Keratinocyte (primary cell): ENCODE measurements at regions not wholly inside any gene's neighbourhood (a gene's known extent, or its start where the extent isn't known, plus 50 kb on each side); places are given as distances from the start of the nearest gene placed in this dataset.

Source experiments
- DNase-seq: peaks from one replicate; pipeline ENCODE4 v3.0.0-alpha.2; 2011; ENCODE audit warnings: low read depth, missing footprints, low spot score
- FAIRE-seq: peaks from 2 replicates; lab custom pipeline; 2011; peaks lifted over from hg19 to GRCh38; lab: Jason Lieb, UNC
- H2AFZ ChIP-seq: 2 replicates; pipeline ENCODE4 v1.6.0; 2012; ENCODE audit warnings: low read length, control low read depth, inconsistent platforms; ENCODE audit not compliant: control insufficient read depth
- H3K27ac ChIP-seq: 2 replicates; pipeline ENCODE4 v1.5.1; 2011; ENCODE audit warnings: low read length; ENCODE audit not compliant: control insufficient read depth, insufficient read depth
- H3K27me3 ChIP-seq: 3 replicates; pipeline ENCODE4 v1.6.0; 2011; ENCODE audit warnings: low read length; ENCODE audit not compliant: control insufficient read depth, insufficient read depth; ENCODE audit errors: extremely low read depth
- H3K36me3 ChIP-seq, 2 experiments: 2 replicates in 1 of 2; 3 replicates in 1 of 2; pipeline ENCODE4 v1.5.1; 2011; ENCODE audit warnings: low read length in 2 of 2, mild to moderate bottlenecking in 1 of 2; ENCODE audit not compliant: control insufficient read depth in 2 of 2, insufficient read depth in 2 of 2; ENCODE audit errors: extremely low read depth in 1 of 2
- H3K4me1 ChIP-seq: 3 replicates; pipeline ENCODE4 v1.5.1; 2011; ENCODE audit warnings: low read length; ENCODE audit not compliant: control insufficient read depth, insufficient read depth; ENCODE audit errors: extremely low read depth
- H3K4me2 ChIP-seq: 3 replicates; pipeline ENCODE4 v1.6.0; 2011; ENCODE audit warnings: low read depth, low read length; ENCODE audit not compliant: control insufficient read depth, insufficient read depth; ENCODE audit errors: extremely low read depth
- H3K4me3 ChIP-seq, 3 experiments: fragments of 200-600 bp in 1 of 3; sonication (generic) in 1 of 3; 2 replicates in 2 of 3; 3 replicates in 1 of 3; pipeline ENCODE4 v1.5.1; 2011 to 2016; ENCODE audit warnings: low read length in 3 of 3, mild to moderate bottlenecking in 3 of 3, control low read depth in 2 of 3, inconsistent platforms in 1 of 3, low read depth in 1 of 3, mixed read lengths in 1 of 3, mixed run types in 1 of 3, moderate library complexity in 1 of 3; ENCODE audit not compliant: control insufficient read depth in 2 of 3, insufficient read depth in 2 of 3; ENCODE audit errors: extremely low read depth in 1 of 3
- H3K79me2 ChIP-seq: 2 replicates; pipeline ENCODE4 v1.6.0; 2012; ENCODE audit warnings: low read length; ENCODE audit not compliant: control insufficient read depth, insufficient read depth
- H3K9ac ChIP-seq: 3 replicates; pipeline ENCODE4 v1.6.0; 2011; ENCODE audit warnings: low read length; ENCODE audit not compliant: control insufficient read depth, insufficient read depth; ENCODE audit errors: extremely low read depth
- H3K9me1 ChIP-seq: 3 replicates; pipeline ENCODE4 v1.6.0; 2011; ENCODE audit warnings: low read length; ENCODE audit not compliant: control insufficient read depth, insufficient read depth; ENCODE audit errors: extremely low read depth
- H3K9me3 ChIP-seq: 2 replicates; pipeline ENCODE4 v1.5.1; 2012; ENCODE audit warnings: low read depth, low read length; ENCODE audit not compliant: control insufficient read depth
- H4K20me1 ChIP-seq: 3 replicates; pipeline ENCODE4 v1.6.0; 2011; ENCODE audit warnings: low read length; ENCODE audit not compliant: control insufficient read depth, insufficient read depth; ENCODE audit errors: extremely low read depth
- EZH2 ChIP-seq: IDR thresholded peaks from one replicate; pipeline ENCODE4 v1.6.1; 2012; ENCODE audit warnings: inconsistent platforms, mild to moderate bottlenecking, low read length, moderate library complexity
- dilution Hi-C: fragments of 300-500 bp; cut with MboI; formaldehyde crosslinking; loops from one replicate; pipeline ENCODE4 v1.7.0; 2020; ENCODE audit warnings: low sequenced_read_pairs; ENCODE audit not compliant: extremely low pct_ligation_motif_present
- TF ChIP-seq, protein P1 (sequence below), 3 experiments: IDR thresholded peaks in 1 of 3; conservative IDR thresholded peaks in 1 of 3; optimal IDR thresholded peaks in 1 of 3; 2 replicates in 2 of 3; 3 replicates in 1 of 3; pipeline versions ENCODE3 to v1.5.1; 2011; ENCODE audit warnings: low read length in 3 of 3, mild to moderate bottlenecking in 3 of 3, moderate library complexity in 2 of 3, control low read depth in 1 of 3, inconsistent platforms in 1 of 3; ENCODE audit not compliant: insufficient read depth in 2 of 3; ENCODE audit errors: extremely low read depth in 1 of 3

DNA sequence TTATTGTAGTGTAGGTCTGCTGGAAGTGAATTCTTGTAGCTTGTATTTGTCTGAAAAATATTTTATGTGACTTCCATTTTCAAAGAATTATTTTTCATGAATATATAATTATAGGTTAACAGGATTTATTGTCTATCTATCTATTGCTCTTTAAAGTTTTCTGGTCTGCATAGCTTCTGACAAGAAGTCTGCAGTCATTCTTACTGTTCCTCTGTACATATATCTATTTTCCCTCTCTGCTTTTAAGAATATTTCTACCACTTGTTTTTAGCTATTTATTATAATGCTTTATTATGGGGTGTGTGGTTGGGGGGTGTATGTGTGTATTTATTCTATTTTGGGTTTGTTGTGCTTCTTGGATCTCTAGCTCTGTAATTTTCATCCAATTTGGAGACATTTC, 77.4 kb downstream of the ETS2 start:
- no peak for TF ChIP-seq EZH2
- TF ChIP-seq, protein P1, sequence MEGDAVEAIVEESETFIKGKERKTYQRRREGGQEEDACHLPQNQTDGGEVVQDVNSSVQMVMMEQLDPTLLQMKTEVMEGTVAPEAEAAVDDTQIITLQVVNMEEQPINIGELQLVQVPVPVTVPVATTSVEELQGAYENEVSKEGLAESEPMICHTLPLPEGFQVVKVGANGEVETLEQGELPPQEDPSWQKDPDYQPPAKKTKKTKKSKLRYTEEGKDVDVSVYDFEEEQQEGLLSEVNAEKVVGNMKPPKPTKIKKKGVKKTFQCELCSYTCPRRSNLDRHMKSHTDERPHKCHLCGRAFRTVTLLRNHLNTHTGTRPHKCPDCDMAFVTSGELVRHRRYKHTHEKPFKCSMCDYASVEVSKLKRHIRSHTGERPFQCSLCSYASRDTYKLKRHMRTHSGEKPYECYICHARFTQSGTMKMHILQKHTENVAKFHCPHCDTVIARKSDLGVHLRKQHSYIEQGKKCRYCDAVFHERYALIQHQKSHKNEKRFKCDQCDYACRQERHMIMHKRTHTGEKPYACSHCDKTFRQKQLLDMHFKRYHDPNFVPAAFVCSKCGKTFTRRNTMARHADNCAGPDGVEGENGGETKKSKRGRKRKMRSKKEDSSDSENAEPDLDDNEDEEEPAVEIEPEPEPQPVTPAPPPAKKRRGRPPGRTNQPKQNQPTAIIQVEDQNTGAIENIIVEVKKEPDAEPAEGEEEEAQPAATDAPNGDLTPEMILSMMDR (optimal IDR thresholded peaks at IDR 0.05 in 1 of 3, IDR thresholded peaks at IDR 0.05 in 1 of 3, conservative IDR thresholded peaks at IDR 0.05 in 1 of 3; ENCODE audit: extremely low read depth in 1 of 3, insufficient read depth in 2 of 3, low read length in 3 of 3), result no peak
- Histone ChIP-seq H3K4me3 (no peak overlapping the region), H3K9me1 (no peaks in the 10 kb centered on the region), H3K27ac (no peak overlapping the region), H4K20me1 (no peaks in the 10 kb centered on the region), H3K4me2 (no peak overlapping the region), H3K27me3 (no peaks in the 10 kb centered on the region), H3K9ac (no peak overlapping the region), H3K9me3 (no peaks in the 10 kb centered on the region), H2AFZ (no peak overlapping the region), H3K36me3 (no peaks in the 10 kb centered on the region), H3K4me1 (no peaks in the 10 kb centered on the region), H3K79me2 (no peaks in the 10 kb centered on the region)
- dilution Hi-C loops, result no loop called here
- DNase-seq, result no peak
- FAIRE-seq, result no peak

DNA sequence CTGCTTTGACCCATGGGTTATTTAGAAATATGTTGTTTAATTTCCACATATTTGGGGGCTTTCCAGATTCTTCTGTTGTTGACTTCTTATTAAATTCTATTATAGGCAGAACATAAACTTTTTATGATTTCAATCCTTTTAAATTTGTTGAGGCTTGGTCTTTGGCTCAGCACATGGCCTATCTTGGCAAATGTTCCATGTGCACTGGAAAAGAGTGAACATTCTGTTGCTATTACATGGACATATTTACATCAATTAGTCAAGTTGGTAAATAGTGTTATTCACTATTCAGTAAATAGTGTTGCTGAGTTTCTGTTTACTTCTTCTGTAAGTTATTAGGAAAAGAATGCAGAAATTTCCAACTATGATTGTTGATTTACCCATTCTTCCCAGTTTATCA, 75.4 kb downstream of the ETS2 start:
- Histone ChIP-seq H3K36me3 (no peaks in the 10 kb centered on the region), H3K4me1 (no peaks in the 10 kb centered on the region), H3K9me3 (no peaks in the 10 kb centered on the region), H3K79me2 (no peaks in the 10 kb centered on the region), H4K20me1 (no peaks in the 10 kb centered on the region), H3K9ac (no peak overlapping the region), H3K4me3 (no peak overlapping the region), H3K4me2 (no peak overlapping the region), H2AFZ (no peak overlapping the region), H3K27me3 (no peaks in the 10 kb centered on the region), H3K9me1 (no peaks in the 10 kb centered on the region), H3K27ac (no peak overlapping the region)
- DNase-seq (no peak), FAIRE-seq (no peak)
- dilution Hi-C loops, result no loop called here
- TF ChIP-seq, protein P1 (optimal IDR thresholded peaks at IDR 0.05 in 1 of 3, IDR thresholded peaks at IDR 0.05 in 1 of 3, conservative IDR thresholded peaks at IDR 0.05 in 1 of 3; ENCODE audit: extremely low read depth in 1 of 3, insufficient read depth in 2 of 3, low read length in 3 of 3), result no peak
- TF ChIP-seq EZH2, result no peak
